ENCODE measurements at regions not wholly inside any gene's neighbourhood (a gene's known extent, or its start where the extent isn't known, plus 50 kb on each side); places are given as distances from the start of the nearest gene placed in this dataset.

- no peak overlapping the region for H2AFZ ChIP-seq (ENCODE audit: low read depth, low read length, poor library complexity, severe bottlenecking)
- H3K36me3 ChIP-seq (ENCODE audit: control insufficient read depth in 1 of 2, insufficient read depth in 2 of 2, low read length in 2 of 2), result no peaks in the 10 kb centered on the region
- H3K9me2 ChIP-seq (ENCODE audit: insufficient read depth), result no peaks in the 10 kb centered on the region
- ChIA-PET POLR2A (no interaction called here), RAD21 (ENCODE audit: low non-redundant PET in 1 of 2, low total read pairs in 2 of 2, uncharacterized antibody in 2 of 2, unreplicated experiment in 2 of 2) (no interaction called here), CTCF (no interaction called here)
- ATAC-seq (no peak), DNase-seq (ENCODE audit: low read depth, low spot score) (no peak)
- BruUV-seq (replicated peaks), result no TSS peak
- H3K9me3 ChIP-seq (ENCODE audit: control insufficient read depth in 1 of 2, insufficient read depth in 1 of 2, low read depth in 1 of 2, low read length in 2 of 2), result no peaks in the 10 kb centered on the region
- no peaks in the 10 kb centered on the region for H3K4me1 ChIP-seq (ENCODE audit: control insufficient read depth in 1 of 2, insufficient read depth in 2 of 2, low read length in 2 of 2)
- no peak overlapping the region for H3K4me3 ChIP-seq (replicated peaks in 1 of 2; ENCODE audit: low read depth in 1 of 2, low read length in 2 of 2)
- no peaks in the 10 kb centered on the region for H3K27me3 ChIP-seq (ENCODE audit: insufficient read depth, low read length)
- H3K9ac ChIP-seq (ENCODE audit: low read length), result no peak overlapping the region
- H4K20me1 ChIP-seq (ENCODE audit: insufficient read depth), result no peaks in the 10 kb centered on the region
- H3K4me2 ChIP-seq (ENCODE audit: low read length), result no peak overlapping the region
- no peak for TF ChIP-seq EZH2phosphoT487 (IDR thresholded peaks at IDR 0.05; ENCODE audit: borderline replicate concordance)
- TF ChIP-seq EGR1 (IDR thresholded peaks at IDR 0.05; ENCODE audit: low read depth), result no peak
- TF ChIP-seq, protein P1, sequence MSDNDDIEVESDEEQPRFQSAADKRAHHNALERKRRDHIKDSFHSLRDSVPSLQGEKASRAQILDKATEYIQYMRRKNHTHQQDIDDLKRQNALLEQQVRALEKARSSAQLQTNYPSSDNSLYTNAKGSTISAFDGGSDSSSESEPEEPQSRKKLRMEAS (IDR thresholded peaks at IDR 0.05), result no peak
- TF ChIP-seq POLR2AphosphoS5 (IDR thresholded peaks at IDR 0.05; ENCODE audit: low read depth, low read length), result no peak
- TF ChIP-seq CTCF (IDR thresholded peaks at IDR 0.05 in 2 of 3, conservative IDR thresholded peaks at IDR 0.05 in 1 of 3; ENCODE audit: borderline replicate concordance in 1 of 3, insufficient read depth in 1 of 3, low read depth in 2 of 3, low read length in 2 of 3), result no peak
- no peak for TF ChIP-seq ELF1 (IDR thresholded peaks at IDR 0.05; ENCODE audit: borderline replicate concordance, low read depth)
- no peak for TF ChIP-seq POLR2A (IDR thresholded peaks at IDR 0.05; ENCODE audit: borderline replicate concordance, extremely low read depth, insufficient read depth, insufficient read length)
- TF ChIP-seq, protein P2, sequence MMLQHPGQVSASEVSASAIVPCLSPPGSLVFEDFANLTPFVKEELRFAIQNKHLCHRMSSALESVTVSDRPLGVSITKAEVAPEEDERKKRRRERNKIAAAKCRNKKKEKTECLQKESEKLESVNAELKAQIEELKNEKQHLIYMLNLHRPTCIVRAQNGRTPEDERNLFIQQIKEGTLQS (IDR thresholded peaks at IDR 0.05), result no peak
- TF ChIP-seq ZNF274 (IDR thresholded peaks at IDR 0.05; ENCODE audit: low read depth, low read length), result no peak
- TF ChIP-seq JUND (IDR thresholded peaks at IDR 0.05), result no peak
- TF ChIP-seq SP1 (IDR thresholded peaks at IDR 0.05; ENCODE audit: low read depth), result no peak
- TF ChIP-seq RAD21 (IDR thresholded peaks at IDR 0.05; ENCODE audit: low read depth), result no peak
- TF ChIP-seq YY1 (IDR thresholded peaks at IDR 0.05; ENCODE audit: extremely low read depth, insufficient replicate concordance, low read depth, low read length), result no peak
- no peak for TF ChIP-seq CBX3 (IDR thresholded peaks at IDR 0.05; ENCODE audit: low read depth)
- no peak for TF ChIP-seq SIN3A (IDR thresholded peaks at IDR 0.05; ENCODE audit: low read depth)
- no peak for TF ChIP-seq ZBTB33 (IDR thresholded peaks at IDR 0.05; ENCODE audit: extremely low read depth, insufficient replicate concordance, low read length)
- TF ChIP-seq TCF7L2 (IDR thresholded peaks at IDR 0.05; ENCODE audit: borderline replicate concordance, extremely low read depth, insufficient read depth, insufficient read length), result no peak
- no peak for TF ChIP-seq REST (IDR thresholded peaks at IDR 0.05; ENCODE audit: low read depth)
- H3K27ac ChIP-seq (ENCODE audit: low read depth, low read length), result no peak overlapping the region
- no peaks in the 10 kb centered on the region for H3K79me2 ChIP-seq (ENCODE audit: insufficient read depth, low read length)
- intact Hi-C loops (cut with micrococcal nuclease), result no loop called here
Measured at GRCh38 chr5:173522518-173522917, 93.9 kb downstream of the BOD1 start.

Data from HCT116 (cell line).